Neuron (in vitro differentiated cells): ENCODE measurements at regions not wholly inside any gene's neighbourhood (a gene's known extent, or its start where the extent isn't known, plus 50 kb on each side); places are given as distances from the start of the nearest gene placed in this dataset.

Experiments used
- H2AFZ ChIP-seq: one replicate; pipeline ENCODE4 v1.6.1; 2013; ENCODE audit warnings: low read depth, mild to moderate bottlenecking, inconsistent platforms, low read length, moderate library complexity
- H3K27me3 ChIP-seq: one replicate; pipeline ENCODE4 v1.6.1; 2013; ENCODE audit warnings: low read length; ENCODE audit not compliant: insufficient read depth
- H3K36me3 ChIP-seq: one replicate; pipeline ENCODE4 v1.6.1; 2013; ENCODE audit warnings: low read length; ENCODE audit not compliant: insufficient read depth
- H3K4me1 ChIP-seq: one replicate; pipeline ENCODE4 v1.6.1; 2013; ENCODE audit warnings: low read length; ENCODE audit not compliant: insufficient read depth
- H3K4me3 ChIP-seq: 2 replicates; pipeline ENCODE4 v1.5.1; 2013; ENCODE audit warnings: mild to moderate bottlenecking, low read length, moderate library complexity
- H3K9me3 ChIP-seq: one replicate; pipeline ENCODE4 v1.6.1; 2013; ENCODE audit warnings: low read length

DNA sequence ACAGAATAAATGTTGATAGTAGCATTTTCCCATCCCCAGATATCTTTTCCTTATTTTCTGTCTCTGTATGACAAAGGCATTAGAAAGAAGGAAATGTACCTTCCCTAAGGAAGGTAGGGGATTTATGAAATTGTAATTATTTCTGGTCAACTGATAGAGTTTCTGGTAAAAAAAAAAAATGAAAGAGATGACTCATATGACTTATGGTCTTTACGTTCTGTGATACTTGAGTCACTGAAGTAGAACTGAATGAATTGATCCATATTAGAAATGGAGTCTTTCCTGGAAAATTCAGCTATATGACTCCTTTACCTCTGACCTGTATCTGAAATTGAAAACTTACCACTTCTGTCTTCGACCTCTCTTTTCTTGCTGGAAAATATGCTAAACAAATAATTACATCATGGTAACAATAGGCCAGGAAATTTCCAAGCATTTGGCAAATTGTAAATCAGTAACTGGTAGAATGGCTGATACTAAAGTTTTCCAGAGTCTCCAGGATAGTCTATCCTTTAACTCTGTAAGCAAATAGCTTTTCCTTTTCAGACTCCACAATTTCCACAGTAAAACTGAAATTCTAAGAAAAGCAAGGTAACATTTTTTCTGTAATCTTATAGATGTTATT lies 364.3 kb upstream of the PTBP2 start:
- Histone ChIP-seq H3K27me3 (no peaks in the 10 kb centered on the region), H3K4me3 (no peak overlapping the region), H3K36me3 (no peaks in the 10 kb centered on the region), H3K9me3 (no peaks in the 10 kb centered on the region), H2AFZ (no peak overlapping the region), H3K4me1 (no peaks in the 10 kb centered on the region)

DNA sequence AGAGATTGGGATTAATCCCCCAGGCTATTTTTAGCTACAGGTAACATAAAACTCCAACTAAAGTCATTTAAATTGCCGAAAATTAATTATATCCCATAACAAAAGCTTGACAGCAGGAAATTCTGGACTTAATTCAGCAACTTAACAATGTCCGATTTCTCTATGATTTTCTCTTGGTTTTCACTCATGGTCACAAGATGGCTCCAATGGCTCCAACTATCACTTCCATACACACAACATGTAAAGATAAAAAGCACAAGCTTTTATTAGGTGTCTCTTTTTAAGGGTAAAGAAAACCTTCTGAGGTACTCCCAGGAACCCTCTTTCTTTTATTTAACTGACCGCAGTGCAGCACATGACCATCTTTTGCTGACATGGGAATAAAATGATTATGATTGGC lies 363.5 kb upstream of the PTBP2 start:
- no peaks in the 10 kb centered on the region for H3K27me3 ChIP-seq

DNA sequence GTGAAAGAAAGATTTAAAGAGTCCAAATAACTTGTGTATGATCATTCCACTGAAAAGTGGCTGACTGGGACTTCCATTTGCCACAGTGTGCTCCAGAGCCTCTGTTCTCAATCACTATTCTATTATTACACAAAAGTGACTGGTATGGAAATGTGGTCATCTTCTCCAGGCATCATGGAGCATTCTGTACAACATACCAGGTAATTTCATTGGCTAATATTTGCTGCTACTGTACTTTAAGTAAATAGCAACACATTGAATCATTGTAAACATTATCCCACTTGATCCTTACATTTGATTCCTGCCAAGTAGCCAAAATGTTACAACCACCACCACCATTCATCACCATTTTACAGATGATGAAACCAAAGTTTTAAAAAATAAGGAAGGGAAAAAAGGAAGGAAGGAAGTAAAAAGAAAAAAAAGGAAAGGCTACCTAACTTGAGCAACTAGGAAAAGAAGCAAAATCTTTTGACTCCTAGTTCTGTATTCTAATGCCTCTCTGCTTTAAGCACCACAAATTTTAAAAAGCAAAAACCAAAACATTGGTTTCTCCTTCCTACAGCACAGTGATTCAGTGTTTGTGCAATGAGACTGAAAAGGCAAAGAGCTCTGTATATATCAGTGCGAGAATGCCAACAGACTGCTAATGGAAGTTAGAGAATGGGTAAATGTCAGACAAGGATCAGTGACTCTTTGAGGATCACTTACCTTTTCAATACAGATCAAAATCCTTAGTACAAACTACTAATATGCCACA lies 361.4 kb upstream of the PTBP2 start:
- Histone ChIP-seq H2AFZ (no peak overlapping the region), H3K36me3 (no peaks in the 10 kb centered on the region), H3K27me3 (no peaks in the 10 kb centered on the region), H3K9me3 (no peaks in the 10 kb centered on the region), H3K4me3 (no peak overlapping the region), H3K4me1 (no peaks in the 10 kb centered on the region)

More for the DNA sequence above, 363.5 kb upstream of the PTBP2 start:
- no peak overlapping the region for H2AFZ ChIP-seq
- H3K4me3 ChIP-seq = no peak overlapping the region
- no peaks in the 10 kb centered on the region for H3K36me3 ChIP-seq
- no peaks in the 10 kb centered on the region for H3K4me1 ChIP-seq
- no peaks in the 10 kb centered on the region for H3K9me3 ChIP-seq

DNA sequence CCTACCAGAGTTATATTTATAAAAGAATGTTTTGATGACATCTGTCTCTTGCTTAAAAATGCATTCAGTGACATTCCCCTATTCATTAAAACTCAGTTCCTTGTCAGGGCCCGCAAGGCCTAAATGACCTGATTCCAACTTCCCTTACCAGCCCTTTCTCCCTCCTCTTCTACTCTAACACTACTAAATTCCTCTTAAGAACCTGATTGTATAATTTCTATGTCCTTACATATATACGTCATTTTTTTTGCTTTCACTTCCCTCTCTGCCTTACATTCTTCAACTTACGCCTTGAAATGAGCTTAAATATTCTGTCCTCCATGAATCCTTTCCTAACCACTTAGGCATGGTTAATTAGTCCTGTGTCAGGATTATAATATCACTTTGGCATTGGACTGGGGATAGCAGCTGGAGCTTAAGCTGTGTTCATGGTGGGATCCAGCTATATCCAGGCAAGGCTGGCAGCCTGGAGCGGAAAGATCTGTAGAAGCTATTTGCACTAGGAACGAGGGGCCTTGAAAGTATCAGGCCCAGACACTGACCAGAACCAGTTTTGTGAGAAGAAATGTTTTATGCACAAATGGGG lies 360.2 kb upstream of the PTBP2 start:
- Histone ChIP-seq H3K4me1 (no peaks in the 10 kb centered on the region), H3K9me3 (no peaks in the 10 kb centered on the region), H3K4me3 (no peak overlapping the region), H3K36me3 (no peaks in the 10 kb centered on the region), H3K27me3 (no peaks in the 10 kb centered on the region), H2AFZ (no peak overlapping the region)

DNA sequence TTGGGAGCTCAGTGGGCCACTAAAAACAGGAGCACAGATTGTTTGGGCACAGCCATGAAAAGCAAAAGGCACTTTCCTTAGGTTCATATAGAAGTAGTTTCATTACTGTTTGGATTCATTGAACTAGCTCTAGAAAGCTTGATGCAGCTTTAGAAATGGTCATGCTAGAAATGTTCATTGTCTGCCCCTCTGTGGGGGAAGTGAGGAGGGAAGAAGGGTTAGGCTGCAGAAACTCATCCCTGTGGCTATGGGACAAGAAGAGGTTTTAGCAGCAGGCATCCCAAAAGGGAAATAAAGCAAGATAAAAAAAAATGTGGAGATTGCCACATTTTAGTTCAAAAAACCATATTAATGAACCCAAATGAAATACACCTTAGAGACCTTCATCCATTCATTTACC lies 359.6 kb upstream of the PTBP2 start:
- Histone ChIP-seq H3K36me3 (no peaks in the 10 kb centered on the region), H3K27me3 (no peaks in the 10 kb centered on the region), H3K9me3 (no peaks in the 10 kb centered on the region), H3K4me1 (no peaks in the 10 kb centered on the region), H2AFZ (no peak overlapping the region), H3K4me3 (no peak overlapping the region)

DNA sequence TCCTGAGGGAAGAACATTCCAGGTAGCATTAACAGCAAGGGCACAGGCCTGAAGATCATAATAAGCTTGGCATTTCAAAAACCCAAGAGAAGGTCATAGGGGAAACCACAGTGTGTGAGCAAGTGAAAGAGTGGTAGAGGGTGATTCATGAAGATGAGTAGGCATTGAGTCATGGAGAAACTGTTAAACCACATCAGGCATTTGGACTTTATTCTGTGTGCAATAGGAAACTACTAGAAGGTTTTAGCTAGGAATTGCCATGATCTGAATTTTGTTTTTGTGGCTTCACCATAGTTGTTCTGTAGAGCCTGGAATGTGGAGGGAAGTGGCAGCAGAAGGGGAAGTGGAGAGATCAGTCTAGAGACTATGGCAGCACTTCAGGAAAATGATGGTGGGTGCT lies 359.0 kb upstream of the PTBP2 start:
- Histone ChIP-seq H3K4me1 (no peaks in the 10 kb centered on the region), H3K36me3 (no peaks in the 10 kb centered on the region), H3K4me3 (no peak overlapping the region), H3K27me3 (no peaks in the 10 kb centered on the region), H3K9me3 (no peaks in the 10 kb centered on the region), H2AFZ (no peak overlapping the region)

DNA sequence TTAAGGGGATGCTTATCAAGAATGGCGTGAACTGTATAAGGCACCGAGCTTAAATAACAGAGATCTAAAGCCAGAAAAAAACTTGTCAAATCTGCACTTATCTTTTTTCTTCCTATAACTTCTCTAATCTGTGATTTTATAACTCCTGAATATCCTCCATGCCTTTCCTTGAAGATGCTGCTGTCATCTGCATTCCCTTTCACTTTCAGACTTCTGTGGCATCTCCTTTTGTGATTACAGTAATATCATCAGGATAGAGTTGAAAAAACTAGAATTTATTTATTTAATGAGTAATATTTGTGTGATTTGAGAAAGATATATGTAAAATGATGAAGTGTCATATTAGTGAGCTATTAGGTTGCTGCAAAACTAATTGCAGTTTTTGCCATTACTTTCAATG lies 357.8 kb upstream of the PTBP2 start:
- H2AFZ ChIP-seq = no peak overlapping the region
- no peaks in the 10 kb centered on the region for H3K27me3 ChIP-seq
- no peaks in the 10 kb centered on the region for H3K9me3 ChIP-seq
- no peaks in the 10 kb centered on the region for H3K4me1 ChIP-seq
- no peak overlapping the region for H3K4me3 ChIP-seq
- no peaks in the 10 kb centered on the region for H3K36me3 ChIP-seq

DNA sequence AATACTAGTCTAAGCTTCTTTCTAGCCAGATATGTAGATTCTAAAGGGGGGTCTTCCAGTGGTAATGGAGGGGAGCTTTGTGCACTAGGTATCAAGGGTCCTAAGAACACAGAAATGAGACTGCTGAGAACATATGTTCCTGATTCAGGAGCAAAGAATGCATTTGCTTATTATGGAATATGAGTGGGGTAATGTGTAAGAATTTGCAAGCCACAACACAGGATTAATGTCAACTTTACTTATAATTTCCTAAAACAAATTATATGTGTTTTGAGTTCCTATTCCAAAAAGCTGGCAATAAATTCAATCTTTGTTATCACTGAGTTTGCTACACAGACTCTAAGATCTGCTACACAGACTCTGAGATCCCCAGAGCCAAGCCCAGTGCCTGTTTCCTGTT lies 357.0 kb upstream of the PTBP2 start:
- Histone ChIP-seq H3K27me3 (no peaks in the 10 kb centered on the region), H3K9me3 (no peaks in the 10 kb centered on the region), H2AFZ (no peak overlapping the region), H3K36me3 (no peaks in the 10 kb centered on the region), H3K4me3 (no peak overlapping the region), H3K4me1 (no peaks in the 10 kb centered on the region)

DNA sequence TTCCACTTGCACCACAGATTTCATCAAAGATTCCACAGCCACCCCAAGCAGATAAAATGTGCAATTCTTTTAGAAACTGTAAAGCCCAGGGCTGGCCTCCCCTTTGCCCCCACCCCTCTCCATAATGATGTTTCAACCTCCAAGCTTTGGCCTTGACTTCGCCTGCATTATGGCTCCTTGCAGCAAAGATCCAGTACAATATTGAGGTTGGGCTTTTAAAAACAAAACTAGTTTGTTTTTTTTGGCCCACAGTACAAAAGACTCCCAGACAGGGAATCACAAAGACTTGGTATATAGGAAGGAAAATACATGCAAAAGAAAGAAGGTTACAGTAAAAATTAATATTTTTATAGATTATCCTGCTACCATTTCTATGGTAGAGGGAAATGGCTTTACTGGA lies 356.5 kb upstream of the PTBP2 start:
- Histone ChIP-seq H3K4me1 (no peaks in the 10 kb centered on the region), H3K27me3 (no peaks in the 10 kb centered on the region)

DNA sequence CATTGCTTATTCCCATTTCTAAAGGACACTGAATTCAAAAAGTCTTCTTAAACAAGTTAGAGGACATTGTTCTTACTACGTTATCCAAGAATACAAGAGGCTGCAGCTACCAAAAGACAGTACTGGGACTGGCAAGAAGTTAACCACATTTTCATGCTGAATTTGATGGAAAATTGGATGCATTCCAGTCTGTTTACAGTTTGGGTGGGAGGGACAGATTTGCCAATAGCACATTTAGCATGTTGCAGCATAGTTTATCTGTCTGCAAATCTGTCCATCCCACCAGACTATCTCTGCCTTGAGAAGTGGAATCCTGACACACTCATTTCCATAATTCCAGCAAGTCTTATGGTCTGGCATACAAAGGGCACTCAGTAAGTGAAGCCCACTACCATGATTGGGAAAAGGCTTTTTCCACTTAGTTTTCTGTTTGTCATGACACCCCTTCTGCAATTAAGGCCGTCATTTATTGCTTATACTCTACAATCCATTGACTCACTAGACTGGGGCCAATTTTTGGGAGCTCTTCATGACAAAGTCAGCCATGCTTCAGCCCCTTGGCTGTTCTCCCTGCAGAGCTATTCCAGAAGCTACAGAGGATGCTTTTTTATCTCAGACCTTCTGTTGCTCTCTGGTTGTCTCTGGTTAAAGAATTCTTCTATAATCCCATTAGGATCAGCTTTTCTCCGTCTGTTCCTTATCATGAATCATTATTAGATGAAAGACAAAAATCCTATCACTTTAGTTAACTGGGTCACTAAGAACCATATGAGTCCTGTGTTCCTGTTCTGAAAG lies 355.8 kb upstream of the PTBP2 start:
- no peak overlapping the region for H2AFZ ChIP-seq
- no peaks in the 10 kb centered on the region for H3K36me3 ChIP-seq
- no peaks in the 10 kb centered on the region for H3K27me3 ChIP-seq
- H3K4me1 ChIP-seq = no peaks in the 10 kb centered on the region
- no peaks in the 10 kb centered on the region for H3K9me3 ChIP-seq
- H3K4me3 ChIP-seq = no peak overlapping the region

More for the DNA sequence above, 356.5 kb upstream of the PTBP2 start:
- Histone ChIP-seq H3K9me3 (no peaks in the 10 kb centered on the region), H3K36me3 (no peaks in the 10 kb centered on the region), H3K4me3 (no peak overlapping the region), H2AFZ (no peak overlapping the region)

DNA sequence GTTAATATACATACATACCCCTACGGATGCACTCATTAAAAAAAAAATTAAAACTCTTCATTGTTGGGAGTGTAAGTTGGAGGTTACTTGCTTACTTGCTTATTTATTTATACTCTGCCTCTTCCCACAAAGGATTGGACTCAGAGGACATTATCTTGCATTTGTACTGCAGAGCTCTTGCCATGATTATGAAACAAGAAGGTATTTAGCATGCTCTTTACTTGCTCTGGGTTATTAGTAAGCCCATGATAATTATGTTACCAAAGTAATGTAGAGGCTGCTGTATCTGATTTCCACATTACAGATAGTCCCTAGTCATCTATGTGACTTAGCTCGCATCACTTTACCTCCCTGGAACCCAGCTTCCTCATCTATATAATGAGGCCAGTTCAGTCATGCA lies 355.1 kb upstream of the PTBP2 start:
- Histone ChIP-seq H3K4me3 (no peak overlapping the region), H3K9me3 (no peaks in the 10 kb centered on the region), H3K36me3 (no peaks in the 10 kb centered on the region), H3K27me3 (no peaks in the 10 kb centered on the region), H3K4me1 (no peaks in the 10 kb centered on the region), H2AFZ (no peak overlapping the region)

DNA sequence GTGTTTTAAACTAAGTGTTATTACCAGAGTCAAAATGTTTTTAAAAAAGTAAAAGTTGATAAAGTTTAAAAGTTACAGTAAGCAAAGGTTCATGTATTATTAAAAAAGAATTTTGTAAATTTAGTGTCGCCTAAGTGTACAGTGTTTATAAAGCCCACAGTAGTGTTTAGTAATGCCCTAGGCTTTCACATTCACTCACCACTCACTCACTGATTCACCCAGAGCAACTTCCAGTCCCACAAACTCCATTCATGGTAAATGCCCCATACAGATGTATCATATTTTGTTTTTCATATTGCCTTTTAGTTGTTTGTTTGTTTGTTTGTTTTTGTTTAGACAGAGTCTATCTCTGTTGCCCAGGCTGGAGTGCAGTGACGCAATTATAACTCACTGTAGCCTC lies 353.8 kb upstream of the PTBP2 start:
- Histone ChIP-seq H3K9me3 (no peaks in the 10 kb centered on the region), H3K4me3 (no peak overlapping the region), H3K36me3 (no peaks in the 10 kb centered on the region), H3K4me1 (no peaks in the 10 kb centered on the region), H3K27me3 (no peaks in the 10 kb centered on the region), H2AFZ (no peak overlapping the region)

DNA sequence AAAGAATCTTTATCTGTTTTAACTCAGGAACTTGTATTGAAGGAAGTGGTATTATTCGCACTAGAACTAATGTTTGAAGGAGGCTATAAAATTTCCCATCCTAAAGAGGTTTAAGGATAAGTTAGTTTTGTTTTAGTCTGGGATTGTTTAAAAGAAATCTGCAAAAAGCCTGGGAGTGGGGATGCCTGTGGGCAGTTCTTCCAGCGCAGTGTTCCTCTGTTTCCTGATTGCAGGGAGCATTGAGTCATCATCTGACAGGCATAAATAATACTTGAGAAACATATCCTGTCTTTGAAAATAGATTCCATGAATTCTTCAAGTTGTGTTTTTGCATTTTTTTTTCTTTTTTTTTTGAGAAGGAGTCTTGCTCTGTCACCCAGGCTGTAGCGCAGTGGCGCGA lies 350.8 kb upstream of the PTBP2 start:
- H2AFZ ChIP-seq = no peak overlapping the region
- H3K27me3 ChIP-seq = no peaks in the 10 kb centered on the region
- no peaks in the 10 kb centered on the region for H3K9me3 ChIP-seq
- no peaks in the 10 kb centered on the region for H3K4me1 ChIP-seq
- H3K4me3 ChIP-seq = no peak overlapping the region
- H3K36me3 ChIP-seq = no peaks in the 10 kb centered on the region
